Fibroblast of pulmonary artery (primary cell): ENCODE measurements at regions not wholly inside any gene's neighbourhood (a gene's known extent, or its start where the extent isn't known, plus 50 kb on each side); places are given as distances from the start of the nearest gene placed in this dataset.

Experiments
- DNase-seq: peaks from one replicate; pipeline ENCODE4 v3.0.0-alpha.2; 2010; ENCODE audit warnings: low read depth
- H3K4me3 ChIP-seq: replicated peaks from 2 replicates; pipeline ENCODE4 v1.5.1; 2011; ENCODE audit warnings: low read depth, mild to moderate bottlenecking, control low read depth, low read length, moderate library complexity
- CTCF ChIP-seq: IDR thresholded peaks from 2 replicates; pipeline ENCODE4 v1.5.1; 2011; ENCODE audit warnings: mild to moderate bottlenecking, control low read depth, low read length, inconsistent platforms; ENCODE audit errors: missing control alignments

- DNase-seq = no peak
- no peak for TF ChIP-seq CTCF
- no peak overlapping the region for H3K4me3 ChIP-seq
Observed at GRCh38 chr19:28021259-28022185, 1191.4 kb downstream of the UQCRFS1 start.

DNA sequence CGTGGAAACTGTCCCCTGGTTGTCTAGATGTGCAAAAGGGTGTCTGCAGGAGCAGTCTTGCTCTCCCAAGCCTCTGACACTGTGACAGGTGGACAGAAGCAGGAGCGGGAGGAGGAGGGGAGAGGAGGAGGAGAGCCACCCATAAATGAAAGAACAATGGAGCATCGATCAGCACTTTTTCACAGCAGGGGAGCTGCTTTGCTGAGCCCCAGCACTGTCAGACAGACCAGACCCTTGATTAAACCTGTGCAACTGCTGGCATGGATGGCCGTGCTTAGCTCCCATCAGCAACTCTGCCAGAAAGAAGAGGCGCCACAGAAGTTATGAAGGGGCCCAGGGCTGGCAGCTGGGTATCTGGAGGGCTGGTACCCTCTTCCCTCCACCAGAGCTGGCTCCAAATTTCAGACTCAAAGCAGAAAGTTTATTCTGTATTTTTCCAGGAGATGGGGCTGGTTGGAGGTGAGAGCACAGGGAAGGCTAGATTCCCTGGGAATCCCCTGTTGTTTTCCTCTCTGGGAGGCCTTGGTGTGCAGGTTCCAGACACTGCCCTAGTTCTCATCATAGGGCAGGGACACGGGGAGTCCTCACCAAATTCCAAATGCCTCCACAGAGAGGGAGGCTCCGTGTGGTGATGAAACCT is 1192.2 kb downstream of the UQCRFS1 start:
- no peak overlapping the region for H3K4me3 ChIP-seq
- TF ChIP-seq CTCF = no peak
- no peak for DNase-seq

- DNase-seq = no peak
- no peak overlapping the region for H3K4me3 ChIP-seq
- no peak for TF ChIP-seq CTCF
Observed at GRCh38 chr19:28019901-28020300, 1193.0 kb downstream of the UQCRFS1 start.

DNA sequence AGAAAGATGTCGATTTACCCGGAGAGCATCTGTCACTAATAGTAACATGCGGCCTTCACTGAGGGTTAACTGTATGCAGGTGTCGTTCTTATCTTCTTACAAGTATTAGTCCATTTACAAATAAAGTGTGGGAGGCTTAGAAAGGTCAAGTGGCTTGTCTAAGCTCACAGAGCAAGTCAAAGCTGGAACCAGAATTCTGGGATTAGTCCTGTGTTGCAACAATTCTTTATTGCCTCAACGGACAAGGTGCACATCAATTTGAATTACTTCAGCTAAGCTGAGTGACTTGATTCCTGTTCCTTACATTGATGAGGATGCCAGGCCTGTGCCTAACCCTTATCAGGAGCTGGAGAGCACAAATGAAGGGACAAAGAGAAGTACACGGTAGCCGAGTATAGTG is 1193.6 kb downstream of the UQCRFS1 start:
- no peak for TF ChIP-seq CTCF
- no peak overlapping the region for H3K4me3 ChIP-seq
- DNase-seq = no peak

GRCh38 chr19:28018499-28018898 is 1194.5 kb downstream of the UQCRFS1 start:
- H3K4me3 ChIP-seq = no peak overlapping the region
- DNase-seq = no peak
- TF ChIP-seq CTCF = no peak

- no peak for TF ChIP-seq CTCF
- no peak for DNase-seq
- no peak overlapping the region for H3K4me3 ChIP-seq
Observed at GRCh38 chr19:28014615-28015405, 1198.1 kb downstream of the UQCRFS1 start.
